ENCODE measurements at regions not wholly inside any gene's neighbourhood (a gene's known extent, or its start where the extent isn't known, plus 50 kb on each side); places are given as distances from the start of the nearest gene placed in this dataset.

- Histone ChIP-seq H3K36me3 (replicated peaks in 1 of 2; ENCODE audit: control insufficient read depth in 1 of 2, insufficient read depth in 2 of 2, low read length in 2 of 2) (no peaks in the 10 kb centered on the region), H3K4me1 (ENCODE audit: control insufficient read depth in 1 of 2, insufficient read depth in 2 of 2, low read length in 2 of 2) (no peaks in the 10 kb centered on the region), H3K9me3 (replicated peaks in 1 of 2; ENCODE audit: control insufficient read depth in 1 of 2, insufficient read depth in 1 of 2, low read length in 2 of 2) (no peaks in the 10 kb centered on the region), H3K9ac (ENCODE audit: insufficient read depth, low read length, poor library complexity, severe bottlenecking) (no peak overlapping the region), H3K79me2 (ENCODE audit: insufficient read depth, low read length) (no peaks in the 10 kb centered on the region), H3K27me3 (ENCODE audit: control insufficient read depth in 2 of 2, insufficient read depth in 2 of 2, low read length in 2 of 2) (no peaks in the 10 kb centered on the region), H3K4me3 (replicated peaks in 1 of 3; ENCODE audit: low read depth in 2 of 3, low read length in 3 of 3) (no peak overlapping the region), H3K27ac (ENCODE audit: low read depth in 1 of 2, low read length in 2 of 2) (no peak overlapping the region), H2AFZ (ENCODE audit: insufficient read depth, low read depth, low read length, poor library complexity, severe bottlenecking) (no peak overlapping the region), H3K4me2 (replicated peaks; ENCODE audit: extremely low read depth, low read length, poor library complexity, severe bottlenecking) (no peak overlapping the region), H4K20me1 (ENCODE audit: insufficient read depth, low read length) (no peaks in the 10 kb centered on the region)
- Mint-ChIP-seq H3K27me3 (ENCODE audit: low read depth in 3 of 3) (peaks cover 2 to 3% (median 3%) of the 10 kb centered on the region in 3 donors), H3K9me3 (peaks cover 0 to 3% (median 0%) of the 10 kb centered on the region in 7 donors), H3K27ac (no peak overlapping the region), H3K36me3 (no peaks in the 10 kb centered on the region), H3K4me1 (peaks cover 6% of the 10 kb centered on the region), H3K4me3 (no peak overlapping the region)
- intact Hi-C loops (cut with micrococcal nuclease), result no loop called here
- 67% methylated on average over 2 of the region's 6 CpGs for WGBS (ENCODE audit: insufficient coverage)
- TF ChIP-seq CTCF (IDR thresholded peaks at IDR 0.05), result no peak
- no peak for DNase-seq
Observed at GRCh38 chr13:40149611-40150274, 494.3 kb downstream of the COG6 start.

- H3K79me2 ChIP-seq (ENCODE audit: insufficient read depth, low read length), result no peaks in the 10 kb centered on the region
- no peaks in the 10 kb centered on the region for H4K20me1 ChIP-seq (ENCODE audit: insufficient read depth, low read length)
- H3K36me3 ChIP-seq (replicated peaks in 1 of 2; ENCODE audit: control insufficient read depth in 1 of 2, insufficient read depth in 2 of 2, low read length in 2 of 2), result no peaks in the 10 kb centered on the region
- no peaks in the 10 kb centered on the region for H3K9me3 ChIP-seq (replicated peaks in 1 of 2; ENCODE audit: control insufficient read depth in 1 of 2, insufficient read depth in 1 of 2, low read length in 2 of 2)
- Mint-ChIP-seq H3K4me3 (no peak overlapping the region), H3K27me3 (ENCODE audit: low read depth in 3 of 3) (peaks cover 3 to 4% (median 3%) of the 10 kb centered on the region in 3 donors), H3K36me3 (no peaks in the 10 kb centered on the region), H3K9me3 (peaks cover 0 to 3% (median 0%) of the 10 kb centered on the region in 7 donors), H3K4me1 (peaks cover 4% of the 10 kb centered on the region), H3K27ac (no peak overlapping the region)
- H2AFZ ChIP-seq (ENCODE audit: insufficient read depth, low read depth, low read length, poor library complexity, severe bottlenecking), result no peak overlapping the region
- H3K9ac ChIP-seq (ENCODE audit: insufficient read depth, low read length, poor library complexity, severe bottlenecking), result no peak overlapping the region
- no peak for DNase-seq
- no CpG with 5 or more reads among the region's 2 CpGs for WGBS (ENCODE audit: insufficient coverage)
- no peak for TF ChIP-seq CTCF (IDR thresholded peaks at IDR 0.05)
- no peak overlapping the region for H3K27ac ChIP-seq (ENCODE audit: low read depth in 1 of 2, low read length in 2 of 2)
- H3K4me3 ChIP-seq (replicated peaks in 1 of 3; ENCODE audit: low read depth in 2 of 3, low read length in 3 of 3), result no peak overlapping the region
- no peak overlapping the region for H3K4me2 ChIP-seq (replicated peaks; ENCODE audit: extremely low read depth, low read length, poor library complexity, severe bottlenecking)
- intact Hi-C loops (cut with micrococcal nuclease), result no loop called here
- no peaks in the 10 kb centered on the region for H3K27me3 ChIP-seq (ENCODE audit: control insufficient read depth in 2 of 2, insufficient read depth in 2 of 2, low read length in 2 of 2)
- no peaks in the 10 kb centered on the region for H3K4me1 ChIP-seq (ENCODE audit: control insufficient read depth in 1 of 2, insufficient read depth in 2 of 2, low read length in 2 of 2)
Observed at GRCh38 chr13:40151673-40152072, 496.2 kb downstream of the COG6 start.
